ENCODE measurements at regions not wholly inside any gene's neighbourhood (a gene's known extent, or its start where the extent isn't known, plus 50 kb on each side); places are given as distances from the start of the nearest gene placed in this dataset.

GRCh38 chr5:2681476-2681875 is 70.0 kb downstream of the IRX2 start:
- CTCF ChIA-PET: no interaction called here
- H3K4me3 ChIP-seq (ENCODE audit: low read depth, low read length): no peak overlapping the region
- POLR2A ChIA-PET: no interaction called here
- no peaks in the 10 kb centered on the region for H3K36me3 ChIP-seq (ENCODE audit: control insufficient read depth, insufficient read depth, low read length)
- no peak for DNase-seq (ENCODE audit: low read depth)
- H3K27me3 ChIP-seq (ENCODE audit: control insufficient read depth, insufficient read depth, low read length): no peaks in the 10 kb centered on the region
- no peak for TF ChIP-seq CTCF (IDR thresholded peaks at IDR 0.05; ENCODE audit: insufficient read depth, low read depth, low read length)

- DNase-seq (ENCODE audit: low read depth): no peak
- TF ChIP-seq CTCF (IDR thresholded peaks at IDR 0.05; ENCODE audit: insufficient read depth, low read depth, low read length): no peak
- H3K27me3 ChIP-seq (ENCODE audit: control insufficient read depth, insufficient read depth, low read length): no peaks in the 10 kb centered on the region
- H3K36me3 ChIP-seq (ENCODE audit: control insufficient read depth, insufficient read depth, low read length): no peaks in the 10 kb centered on the region
- CTCF ChIA-PET: no interaction called here
- POLR2A ChIA-PET: no interaction called here
- no peak overlapping the region for H3K4me3 ChIP-seq (ENCODE audit: low read depth, low read length)
Observed at GRCh38 chr5:2680979-2681378, 70.5 kb downstream of the IRX2 start.

- ChIA-PET CTCF (no interaction called here), POLR2A (no interaction called here)
- Histone ChIP-seq H3K4me3 (ENCODE audit: low read depth, low read length) (no peak overlapping the region), H3K27me3 (ENCODE audit: control insufficient read depth, insufficient read depth, low read length) (no peaks in the 10 kb centered on the region), H3K36me3 (ENCODE audit: control insufficient read depth, insufficient read depth, low read length) (no peaks in the 10 kb centered on the region)
- no peak for DNase-seq (ENCODE audit: low read depth)
- TF ChIP-seq CTCF (IDR thresholded peaks at IDR 0.05; ENCODE audit: insufficient read depth, low read depth, low read length): no peak
Observed at GRCh38 chr5:2677689-2678088, 73.8 kb downstream of the IRX2 start.

GRCh38 chr5:2675548-2675947 is 75.9 kb downstream of the IRX2 start:
- no peak for TF ChIP-seq CTCF (IDR thresholded peaks at IDR 0.05; ENCODE audit: insufficient read depth, low read depth, low read length)
- POLR2A ChIA-PET: no interaction called here

GRCh38 chr5:2674456-2674855 is 77.0 kb downstream of the IRX2 start:
- ChIA-PET CTCF (no interaction called here), POLR2A (no interaction called here)
- Histone ChIP-seq H3K4me3 (ENCODE audit: low read depth, low read length) (no peak overlapping the region), H3K36me3 (ENCODE audit: control insufficient read depth, insufficient read depth, low read length) (no peaks in the 10 kb centered on the region), H3K27me3 (ENCODE audit: control insufficient read depth, insufficient read depth, low read length) (no peaks in the 10 kb centered on the region)
- DNase-seq (ENCODE audit: low read depth): no peak
- no peak for TF ChIP-seq CTCF (IDR thresholded peaks at IDR 0.05; ENCODE audit: insufficient read depth, low read depth, low read length)

More at GRCh38 chr5:2675548-2675947, 75.9 kb downstream of the IRX2 start:
- no peak for DNase-seq (ENCODE audit: low read depth)
- H3K27me3 ChIP-seq (ENCODE audit: control insufficient read depth, insufficient read depth, low read length): no peaks in the 10 kb centered on the region
- CTCF ChIA-PET: interaction anchor here (0.6 kb wide), 1 partner anchor 299 kb away, joined by 4 read pairs; no protein-coding TSS in a partner anchor
- no peak overlapping the region for H3K4me3 ChIP-seq (ENCODE audit: low read depth, low read length)
- H3K36me3 ChIP-seq (ENCODE audit: control insufficient read depth, insufficient read depth, low read length): no peaks in the 10 kb centered on the region

Measured in BJ (cell line).